SU-DHL-6 (cell line): ENCODE measurements at regions not wholly inside any gene's neighbourhood (a gene's known extent, or its start where the extent isn't known, plus 50 kb on each side); places are given as distances from the start of the nearest gene placed in this dataset.

Experiments used
- H2AFZ ChIP-seq: fragments of 200-600 bp; sonication (generic); 2 replicates; pipeline ENCODE4 v1.6.1; 2014; ENCODE audit warnings: low read depth, mild to moderate bottlenecking, moderate library complexity, mixed read lengths, antibody characterized with exemption, low read length; ENCODE audit not compliant: severe bottlenecking
- H3F3A ChIP-seq: fragments of 200-600 bp; shearing (Covaris generic); 2 replicates; pipeline ENCODE4 v1.6.0; 2016; ENCODE audit warnings: antibody characterized with exemption, mild to moderate bottlenecking; ENCODE audit not compliant: insufficient read depth
- H3K27ac ChIP-seq: fragments of 200-600 bp; sonication (generic); 2 replicates; pipeline ENCODE4 v1.5.1; 2016; ENCODE audit warnings: low read depth, mild to moderate bottlenecking, low read length, moderate library complexity, mixed read lengths
- H3K27me3 ChIP-seq: fragments of 200-600 bp; sonication (generic), shearing (Covaris generic); 2 replicates; pipeline ENCODE4 v1.6.0; 2014; ENCODE audit warnings: mild to moderate bottlenecking, low read length
- H3K36me3 ChIP-seq: fragments of 200-600 bp; sonication (generic); 2 replicates; pipeline ENCODE4 v1.6.1; 2014; ENCODE audit warnings: mild to moderate bottlenecking, low read length, mixed read lengths
- H3K4me2 ChIP-seq: fragments of 300-600, 200-600 bp; shearing (Covaris generic), sonication (generic); 2 replicates; pipeline ENCODE4 v1.6.0; 2014; ENCODE audit warnings: low read length, low read depth, mild to moderate bottlenecking; ENCODE audit not compliant: poor library complexity, severe bottlenecking
- H3K4me3 ChIP-seq: fragments of 200-600 bp; sonication (generic); 2 replicates; pipeline ENCODE4 v1.5.1; 2014; ENCODE audit warnings: antibody characterized with exemption, low read length, mild to moderate bottlenecking, mixed read lengths; ENCODE audit not compliant: insufficient read depth, poor library complexity, severe bottlenecking
- H3K79me2 ChIP-seq: fragments of 200-600 bp; sonication (generic); 2 replicates; pipeline ENCODE4 v1.6.1; 2014; ENCODE audit warnings: mild to moderate bottlenecking, low read length, moderate library complexity; ENCODE audit not compliant: insufficient read depth
- H3K9ac ChIP-seq: fragments of 200-600 bp; sonication (generic); 2 replicates; pipeline ENCODE4 v1.7.0; 2014; ENCODE audit warnings: mild to moderate bottlenecking, low read length
- H3K9me2 ChIP-seq: fragments of 200-600 bp; sonication (generic); replicated peaks from 2 replicates; pipeline ENCODE4 v1.6.1; 2014; ENCODE audit warnings: low read length; ENCODE audit not compliant: insufficient read depth
- H3K9me3 ChIP-seq: fragments of 200-600 bp; sonication (generic); 2 replicates; pipeline ENCODE4 v1.6.1; 2014; ENCODE audit warnings: low read length, mixed read lengths; ENCODE audit not compliant: insufficient read depth
- H4K20me1 ChIP-seq: fragments of 200-600 bp; sonication (generic); 2 replicates; pipeline ENCODE4 v1.6.1; 2014; ENCODE audit warnings: low read depth, mild to moderate bottlenecking, antibody characterized with exemption, low read length, moderate library complexity, mixed read lengths
- EZH2phosphoT487 ChIP-seq: fragments of 200-600 bp; sonication (generic), shearing (Covaris generic); conservative IDR thresholded peaks from 2 replicates; pipeline ENCODE4 v1.6.1; 2018; ENCODE audit warnings: mild to moderate bottlenecking, antibody characterized with exemption, low read length, moderate library complexity, mixed read lengths
- TF ChIP-seq, protein P1 (sequence below): fragments of 200-600 bp; sonication (generic); IDR thresholded peaks from one replicate; pipeline ENCODE4 v1.5.1; 2017; ENCODE audit warnings: antibody characterized with exemption, mild to moderate bottlenecking, low read length, moderate library complexity; ENCODE audit not compliant: insufficient read depth, poor library complexity, severe bottlenecking

DNA sequence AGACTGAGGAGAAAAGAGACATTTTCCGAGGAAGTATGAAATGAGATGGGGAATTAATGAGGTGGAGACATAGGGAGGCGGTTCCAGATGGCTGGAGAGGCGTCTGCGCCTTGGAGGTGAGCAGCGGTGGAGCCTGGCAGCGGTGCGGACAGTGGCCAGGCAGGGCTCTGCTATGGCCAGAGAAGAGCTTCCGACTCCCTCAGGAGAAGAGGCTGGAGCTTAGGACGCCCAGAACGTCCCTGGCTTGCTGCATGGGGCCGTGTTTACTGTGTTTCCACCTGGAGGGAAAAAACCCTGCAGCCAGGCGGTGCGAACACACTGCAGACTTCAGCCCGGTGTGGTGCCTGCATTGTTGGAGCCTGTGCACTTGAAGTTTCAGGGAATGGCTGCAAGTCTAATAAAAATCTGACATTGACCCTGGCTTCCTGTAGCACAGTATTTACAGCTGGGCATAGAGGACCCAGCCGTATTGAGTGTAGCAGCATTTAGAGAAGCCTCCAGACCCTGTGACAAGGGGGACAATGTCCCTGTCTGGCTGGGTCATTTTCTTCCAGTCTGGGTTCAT lies 447.1 kb upstream of the MKI67 start:
- Histone ChIP-seq H3K27ac (no peak overlapping the region), H3F3A (no peaks in the 10 kb centered on the region), H2AFZ (no peak overlapping the region), H3K9ac (no peak overlapping the region), H4K20me1 (no peaks in the 10 kb centered on the region), H3K4me2 (no peak overlapping the region), H3K4me3 (no peak overlapping the region), H3K9me2 (no peaks in the 10 kb centered on the region), H3K79me2 (no peaks in the 10 kb centered on the region), H3K27me3 (no peaks in the 10 kb centered on the region), H3K9me3 (no peaks in the 10 kb centered on the region), H3K36me3 (no peaks in the 10 kb centered on the region)
- TF ChIP-seq, protein P1, sequence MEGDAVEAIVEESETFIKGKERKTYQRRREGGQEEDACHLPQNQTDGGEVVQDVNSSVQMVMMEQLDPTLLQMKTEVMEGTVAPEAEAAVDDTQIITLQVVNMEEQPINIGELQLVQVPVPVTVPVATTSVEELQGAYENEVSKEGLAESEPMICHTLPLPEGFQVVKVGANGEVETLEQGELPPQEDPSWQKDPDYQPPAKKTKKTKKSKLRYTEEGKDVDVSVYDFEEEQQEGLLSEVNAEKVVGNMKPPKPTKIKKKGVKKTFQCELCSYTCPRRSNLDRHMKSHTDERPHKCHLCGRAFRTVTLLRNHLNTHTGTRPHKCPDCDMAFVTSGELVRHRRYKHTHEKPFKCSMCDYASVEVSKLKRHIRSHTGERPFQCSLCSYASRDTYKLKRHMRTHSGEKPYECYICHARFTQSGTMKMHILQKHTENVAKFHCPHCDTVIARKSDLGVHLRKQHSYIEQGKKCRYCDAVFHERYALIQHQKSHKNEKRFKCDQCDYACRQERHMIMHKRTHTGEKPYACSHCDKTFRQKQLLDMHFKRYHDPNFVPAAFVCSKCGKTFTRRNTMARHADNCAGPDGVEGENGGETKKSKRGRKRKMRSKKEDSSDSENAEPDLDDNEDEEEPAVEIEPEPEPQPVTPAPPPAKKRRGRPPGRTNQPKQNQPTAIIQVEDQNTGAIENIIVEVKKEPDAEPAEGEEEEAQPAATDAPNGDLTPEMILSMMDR, result no peak
- no peak for TF ChIP-seq EZH2phosphoT487

DNA sequence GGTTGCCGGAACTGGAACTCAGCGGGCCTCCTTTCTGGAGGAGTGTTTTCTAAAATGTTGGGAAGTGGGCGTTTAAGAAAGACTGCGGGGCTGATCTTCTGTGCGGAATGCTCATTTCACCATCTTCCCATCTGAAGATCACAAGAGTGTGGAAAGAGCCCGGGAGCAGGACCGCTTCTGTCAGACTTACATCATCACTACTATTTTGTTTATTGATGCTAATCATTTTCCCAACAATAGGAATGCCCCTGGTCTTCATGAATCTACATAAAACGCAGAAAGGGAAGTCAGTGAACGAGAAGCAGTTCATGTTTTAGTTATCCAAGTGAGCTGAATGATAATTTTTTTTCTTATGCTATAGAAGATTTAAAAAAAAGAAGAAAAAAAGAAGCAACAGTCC lies 447.8 kb upstream of the MKI67 start:
- Histone ChIP-seq H3K36me3 (no peaks in the 10 kb centered on the region), H3K27ac (no peak overlapping the region)

DNA sequence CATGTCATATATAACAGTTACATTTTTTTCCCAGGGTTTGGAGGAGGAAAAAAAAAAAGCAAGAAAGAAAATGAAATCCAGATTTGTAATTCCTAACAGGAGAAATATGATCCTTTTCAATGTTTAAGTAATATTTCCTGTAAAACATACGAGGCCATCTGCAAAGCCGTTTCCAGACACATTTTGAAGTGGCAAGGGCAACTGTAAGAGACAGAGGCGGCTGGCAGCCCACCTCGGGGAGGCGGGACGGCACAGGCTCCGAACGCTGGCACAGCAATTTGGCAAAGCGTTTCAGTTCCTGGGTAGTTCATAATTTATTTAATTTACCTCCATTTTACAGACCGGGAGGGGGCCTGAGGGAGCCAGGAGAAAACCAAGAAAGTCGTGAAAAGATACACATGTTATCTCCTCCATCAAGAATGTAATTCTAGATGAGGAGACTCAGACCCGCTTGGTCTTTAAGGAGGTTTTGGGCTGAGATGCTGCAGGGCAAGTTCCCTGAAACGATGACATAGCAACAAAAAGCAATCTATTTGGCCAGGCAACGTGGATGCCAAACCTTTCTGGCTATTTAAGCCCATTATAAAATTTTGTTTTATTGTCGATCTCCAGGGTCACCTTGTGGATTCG lies 448.5 kb upstream of the MKI67 start:
- H3K4me3 ChIP-seq, result no peak overlapping the region
- no peak overlapping the region for H3K9ac ChIP-seq
- no peaks in the 10 kb centered on the region for H3K36me3 ChIP-seq
- no peak for TF ChIP-seq EZH2phosphoT487
- TF ChIP-seq, protein P1, result no peak
- H3K27ac ChIP-seq, result no peak overlapping the region
- no peaks in the 10 kb centered on the region for H3K27me3 ChIP-seq
- H3K9me3 ChIP-seq, result no peaks in the 10 kb centered on the region
- H3K9me2 ChIP-seq, result no peaks in the 10 kb centered on the region
- no peak overlapping the region for H2AFZ ChIP-seq
- H3K79me2 ChIP-seq, result no peaks in the 10 kb centered on the region
- no peak overlapping the region for H3K4me2 ChIP-seq
- no peaks in the 10 kb centered on the region for H4K20me1 ChIP-seq
- H3F3A ChIP-seq, result no peaks in the 10 kb centered on the region

More for the DNA sequence above, 447.8 kb upstream of the MKI67 start:
- Histone ChIP-seq H4K20me1 (no peaks in the 10 kb centered on the region), H3K9me3 (no peaks in the 10 kb centered on the region), H3K9me2 (no peaks in the 10 kb centered on the region), H3K27me3 (no peaks in the 10 kb centered on the region), H3K4me2 (no peak overlapping the region), H3K79me2 (no peaks in the 10 kb centered on the region), H3K4me3 (no peak overlapping the region), H3K9ac (no peak overlapping the region), H2AFZ (no peak overlapping the region), H3F3A (no peaks in the 10 kb centered on the region)
- TF ChIP-seq EZH2phosphoT487, result no peak
- TF ChIP-seq, protein P1, result no peak
